ENCODE measurements at regions not wholly inside any gene's neighbourhood (a gene's known extent, or its start where the extent isn't known, plus 50 kb on each side); places are given as distances from the start of the nearest gene placed in this dataset.

DNA sequence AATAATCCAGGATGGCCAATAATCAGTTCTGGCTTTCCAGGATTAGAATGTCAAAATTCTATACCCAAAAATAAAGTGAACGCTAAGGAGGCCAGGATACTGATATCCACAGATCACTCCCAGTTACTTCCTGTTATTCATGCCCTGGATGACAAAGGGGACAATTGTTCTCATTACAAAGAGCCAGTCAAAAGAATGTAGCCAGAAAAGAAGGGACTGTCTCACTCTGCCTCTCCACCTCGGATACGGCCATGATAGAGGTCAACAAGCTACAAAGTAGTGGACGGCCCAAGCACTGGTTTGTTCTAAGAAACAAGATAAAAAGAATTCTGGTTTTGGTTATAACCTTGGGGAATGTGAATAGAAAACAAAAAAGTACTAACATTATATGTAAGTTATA is 116.1 kb upstream of the ATF7IP start:
- no peaks in the 10 kb centered on the region for H3K36me3 ChIP-seq (ENCODE audit: control insufficient read depth, insufficient read depth, low read length)
- no peaks in the 10 kb centered on the region for H3K27me3 Mint-ChIP-seq (ENCODE audit: insufficient read depth)
- H3K9me3 Mint-ChIP-seq, result peaks cover 23% of the 10 kb centered on the region
- H3K27me3 ChIP-seq (ENCODE audit: control insufficient read depth, insufficient read depth, low read length, poor library complexity, severe bottlenecking), result no peaks in the 10 kb centered on the region
- peak overlapping the region; percentile 29 for H3K4me3 ChIP-seq (ENCODE audit: low read length)
- H3K9me3 ChIP-seq (ENCODE audit: control insufficient read depth, low read length), result peaks cover 15% of the 10 kb centered on the region
- peak overlapping the region; percentile 26 for H3K27ac ChIP-seq (ENCODE audit: low read depth, low read length)
- H3K36me3 Mint-ChIP-seq (ENCODE audit: low read depth), result peaks cover under 1% of the 10 kb centered on the region
- H3K4me3 Mint-ChIP-seq, result no peak overlapping the region
- no peak for DNase-seq
- no peak for TF ChIP-seq CTCF (conservative IDR thresholded peaks at IDR 0.05)
- H3K4me1 Mint-ChIP-seq, result peaks cover 9% of the 10 kb centered on the region
- H3K27ac Mint-ChIP-seq, result peak overlapping the region; percentile 77
- H3K4me1 ChIP-seq (ENCODE audit: control insufficient read depth, insufficient read depth, low read length), result no peaks in the 10 kb centered on the region
- H3K9ac ChIP-seq (ENCODE audit: extremely low read depth, low read length, poor library complexity, severe bottlenecking), result no peak overlapping the region
- WGBS, 2 experiments (ENCODE audit: insufficient coverage in 1 of 2, insufficient read length in 1 of 2), result 73 to 82% methylated on average over 4 of the region's 4 CpGs

- Histone ChIP-seq H3K4me1 (ENCODE audit: control insufficient read depth, insufficient read depth, low read length) (peaks cover 6% of the 10 kb centered on the region), H3K9ac (ENCODE audit: extremely low read depth, low read length, poor library complexity, severe bottlenecking) (no peak overlapping the region), H3K9me3 (ENCODE audit: control insufficient read depth, low read length) (peaks cover 18% of the 10 kb centered on the region), H3K27ac (ENCODE audit: low read depth, low read length) (no peak overlapping the region), H3K36me3 (ENCODE audit: control insufficient read depth, insufficient read depth, low read length) (no peaks in the 10 kb centered on the region), H3K27me3 (ENCODE audit: control insufficient read depth, insufficient read depth, low read length, poor library complexity, severe bottlenecking) (no peaks in the 10 kb centered on the region), H3K4me3 (ENCODE audit: low read length) (no peak overlapping the region)
- peaks cover 16% of the 10 kb centered on the region for H3K9me3 Mint-ChIP-seq
- no peaks in the 10 kb centered on the region for H3K36me3 Mint-ChIP-seq (ENCODE audit: low read depth)
- H3K27ac Mint-ChIP-seq, result no peak overlapping the region
- no peak overlapping the region for H3K4me3 Mint-ChIP-seq
- no peaks in the 10 kb centered on the region for H3K27me3 Mint-ChIP-seq (ENCODE audit: insufficient read depth)
- peaks cover 23% of the 10 kb centered on the region for H3K4me1 Mint-ChIP-seq
- no peak for DNase-seq
- 94% methylated on average over 5 of the region's 6 CpGs; no CpG with 5 or more reads in 1 of the 2 experiments for WGBS, 2 experiments (ENCODE audit: insufficient coverage in 1 of 2, insufficient read length in 1 of 2)
- no peak for TF ChIP-seq CTCF (conservative IDR thresholded peaks at IDR 0.05)
Observed at GRCh38 chr12:14252697-14253096, 112.8 kb upstream of the ATF7IP start.

- Mint-ChIP-seq H3K4me1 (peaks cover 30% of the 10 kb centered on the region), H3K36me3 (ENCODE audit: low read depth) (no peaks in the 10 kb centered on the region), H3K27ac (no peak overlapping the region), H3K4me3 (no peak overlapping the region), H3K9me3 (peaks cover 24% of the 10 kb centered on the region), H3K27me3 (ENCODE audit: insufficient read depth) (no peaks in the 10 kb centered on the region)
- TF ChIP-seq CTCF (conservative IDR thresholded peaks at IDR 0.05), result no peak
- DNase-seq, result no peak
- Histone ChIP-seq H3K27me3 (ENCODE audit: control insufficient read depth, insufficient read depth, low read length, poor library complexity, severe bottlenecking) (no peaks in the 10 kb centered on the region), H3K4me1 (ENCODE audit: control insufficient read depth, insufficient read depth, low read length) (peaks cover 6% of the 10 kb centered on the region), H3K9me3 (ENCODE audit: control insufficient read depth, low read length) (peaks cover 24% of the 10 kb centered on the region), H3K4me3 (ENCODE audit: low read length) (no peak overlapping the region), H3K36me3 (ENCODE audit: control insufficient read depth, insufficient read depth, low read length) (no peaks in the 10 kb centered on the region), H3K9ac (ENCODE audit: extremely low read depth, low read length, poor library complexity, severe bottlenecking) (no peak overlapping the region), H3K27ac (ENCODE audit: low read depth, low read length) (no peak overlapping the region)
- WGBS, 2 experiments (ENCODE audit: insufficient coverage in 1 of 2, insufficient read length in 1 of 2), result 88% methylated on average over 3 of the region's 3 CpGs; no CpG with 5 or more reads in 1 of the 2 experiments
Observed at GRCh38 chr12:14253496-14253895, 112.0 kb upstream of the ATF7IP start.
